ENCODE measurements at regions not wholly inside any gene's neighbourhood (a gene's known extent, or its start where the extent isn't known, plus 50 kb on each side); places are given as distances from the start of the nearest gene placed in this dataset.

DNA sequence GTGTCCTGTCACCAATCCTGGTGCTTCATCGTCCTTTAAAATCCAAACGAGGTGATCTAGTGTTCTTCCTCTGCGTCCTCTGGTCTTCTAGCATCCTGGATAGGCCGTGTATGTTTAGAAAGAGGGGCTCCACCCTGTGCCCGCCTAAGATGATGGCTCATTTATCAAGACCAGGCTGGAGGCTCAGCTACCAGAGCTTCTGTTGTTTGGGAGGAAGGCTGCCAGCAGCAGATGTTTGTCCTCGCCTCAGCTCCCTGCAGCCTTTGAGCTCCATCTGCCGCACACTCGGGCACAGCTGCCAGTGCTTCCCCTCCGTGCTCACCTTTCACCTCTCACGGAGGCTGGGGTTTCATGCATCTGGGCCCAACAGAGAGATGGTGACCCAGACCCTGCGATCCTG, 954.7 kb upstream of the RBFOX1 start:
- TF ChIP-seq, protein P1, sequence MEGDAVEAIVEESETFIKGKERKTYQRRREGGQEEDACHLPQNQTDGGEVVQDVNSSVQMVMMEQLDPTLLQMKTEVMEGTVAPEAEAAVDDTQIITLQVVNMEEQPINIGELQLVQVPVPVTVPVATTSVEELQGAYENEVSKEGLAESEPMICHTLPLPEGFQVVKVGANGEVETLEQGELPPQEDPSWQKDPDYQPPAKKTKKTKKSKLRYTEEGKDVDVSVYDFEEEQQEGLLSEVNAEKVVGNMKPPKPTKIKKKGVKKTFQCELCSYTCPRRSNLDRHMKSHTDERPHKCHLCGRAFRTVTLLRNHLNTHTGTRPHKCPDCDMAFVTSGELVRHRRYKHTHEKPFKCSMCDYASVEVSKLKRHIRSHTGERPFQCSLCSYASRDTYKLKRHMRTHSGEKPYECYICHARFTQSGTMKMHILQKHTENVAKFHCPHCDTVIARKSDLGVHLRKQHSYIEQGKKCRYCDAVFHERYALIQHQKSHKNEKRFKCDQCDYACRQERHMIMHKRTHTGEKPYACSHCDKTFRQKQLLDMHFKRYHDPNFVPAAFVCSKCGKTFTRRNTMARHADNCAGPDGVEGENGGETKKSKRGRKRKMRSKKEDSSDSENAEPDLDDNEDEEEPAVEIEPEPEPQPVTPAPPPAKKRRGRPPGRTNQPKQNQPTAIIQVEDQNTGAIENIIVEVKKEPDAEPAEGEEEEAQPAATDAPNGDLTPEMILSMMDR (IDR thresholded peaks at IDR 0.05 in 8 of 11, conservative IDR thresholded peaks at IDR 0.05 in 3 of 11) = no peak
- TF ChIP-seq POLR2AphosphoS5 (IDR thresholded peaks at IDR 0.05) = no peak
